GM12878 (cell line): ENCODE measurements at regions not wholly inside any gene's neighbourhood (a gene's known extent, or its start where the extent isn't known, plus 50 kb on each side); places are given as distances from the start of the nearest gene placed in this dataset.

ENCODE experiments used
- ATAC-seq: fragments of 200-7000 bp; cut with Tn5 transposase; 3 replicates; pipeline ENCODE4 v1.9.1; 2020; ENCODE audit warnings: mild to moderate bottlenecking, moderate library complexity
- BruUV-seq: library from RNA; stranded (reverse); fragments of 400-500 nt; replicated peaks from 2 replicates; lab custom pipeline; 2021; lab: Mats Ljungman, UMichigan
- CTCF ChIA-PET: fragments of 300-600 bp; sonication (Branson Sonifier 250); formaldehyde crosslinking; extraction: SDS; loops from one replicate; lab custom pipeline; 2021; ENCODE audit warnings: inconsistent platforms; lab: Yijun Ruan, JAX
- POLR2A ChIA-PET: fragments of 350-600 bp; formaldehyde crosslinking; extraction: SDS; loops from one replicate; lab custom pipeline; 2021; ENCODE audit warnings: inconsistent platforms; lab: Charles Lee
- RAD21 ChIA-PET: fragments of 300-600 bp; sonication (Branson Sonifier 250); formaldehyde crosslinking; loops from one replicate; lab custom pipeline; 2023; ENCODE audit warnings: antibody characterized with exemption; ENCODE audit not compliant: unreplicated experiment; lab: Charles Lee
- SMC1A ChIA-PET: fragments of 300-600 bp; sonication (Branson Sonifier 250); formaldehyde crosslinking; loops from one replicate; lab custom pipeline; 2023; ENCODE audit not compliant: unreplicated experiment, uncharacterized antibody; lab: Charles Lee
- DNase-seq: peaks from one replicate; pipeline ENCODE4 v3.0.0-alpha.2; 2011; ENCODE audit warnings: low read depth, low spot score
- FAIRE-seq: peaks from 3 replicates; lab custom pipeline; 2011; peaks lifted over from hg19 to GRCh38; lab: Jason Lieb, UNC
- H2AFZ ChIP-seq: 2 replicates; pipeline ENCODE4 v1.6.0; 2011; ENCODE audit warnings: low read depth, low read length, control low read depth; ENCODE audit not compliant: control insufficient read depth
- H3K27ac ChIP-seq: 2 replicates; pipeline ENCODE4 v1.5.1; 2011; ENCODE audit warnings: control low read depth; ENCODE audit not compliant: control insufficient read depth, insufficient read depth
- H3K27me3 ChIP-seq, 2 experiments: replicated peaks in 1 of 2; 2 replicates each; pipeline versions ENCODE4 v1.6.0 to v1.6.1; 2011; ENCODE audit warnings: low read length in 1 of 2; ENCODE audit not compliant: control insufficient read depth in 2 of 2, insufficient read depth in 2 of 2
- H3K36me3 ChIP-seq, 2 experiments: 2 replicates each; pipeline ENCODE4 v1.5.1; 2011; ENCODE audit warnings: low read length in 1 of 2; ENCODE audit not compliant: control insufficient read depth in 2 of 2, insufficient read depth in 2 of 2
- H3K4me1 ChIP-seq: 2 replicates; pipeline ENCODE4 v1.6.1; 2011; ENCODE audit warnings: mild to moderate bottlenecking, low read length, moderate library complexity, mixed read lengths; ENCODE audit not compliant: control insufficient read depth, insufficient read depth
- H3K4me2 ChIP-seq: 2 replicates; pipeline ENCODE4 v1.6.0; 2011; ENCODE audit warnings: control low read depth; ENCODE audit not compliant: control insufficient read depth, insufficient read depth
- H3K4me3 ChIP-seq: fragments of 200-600 bp; sonication (generic); 2 replicates; pipeline ENCODE4 v1.5.1; 2016
- H3K79me2 ChIP-seq: 2 replicates; pipeline ENCODE4 v1.6.0; 2011; ENCODE audit warnings: low read length; ENCODE audit not compliant: control insufficient read depth, insufficient read depth
- H3K9ac ChIP-seq: 2 replicates; pipeline ENCODE4 v1.8.0; 2011; ENCODE audit warnings: low read length, control low read depth, mixed read lengths; ENCODE audit not compliant: control insufficient read depth, insufficient read depth
- H3K9me3 ChIP-seq: replicated peaks from 3 replicates; pipeline ENCODE4 v1.5.1; 2011; ENCODE audit warnings: mild to moderate bottlenecking, low read length; ENCODE audit not compliant: control insufficient read depth, insufficient read depth
- H4K20me1 ChIP-seq: 2 replicates; pipeline ENCODE4 v1.6.0; 2011; ENCODE audit not compliant: control insufficient read depth, insufficient read depth
- BHLHE40 ChIP-seq, 2 experiments: fragments of 450-650 bp in 1 of 2; IDR thresholded peaks; 2 replicates each; pipeline ENCODE4 v1.6.1; 2011 to 2017; ENCODE audit warnings: low read depth in 2 of 2, borderline replicate concordance in 1 of 2, improper control_type of control experiment in 1 of 2, low read length in 1 of 2, mild to moderate bottlenecking in 1 of 2
- EZH2 ChIP-seq: IDR thresholded peaks from 2 replicates; pipeline ENCODE4 v1.6.1; 2012; ENCODE audit warnings: low read depth, mild to moderate bottlenecking, control low read depth, inconsistent platforms, low read length, borderline replicate concordance; ENCODE audit not compliant: control insufficient read depth
- NR2C2 ChIP-seq: IDR thresholded peaks from 2 replicates; pipeline ENCODE4 v1.6.1; 2011; ENCODE audit warnings: borderline replicate concordance, low read depth; ENCODE audit not compliant: control insufficient read depth, insufficient read length
- NR2F1 ChIP-seq: fragments of 450-650 bp; conservative IDR thresholded peaks from 2 replicates; pipeline ENCODE4 v1.6.1; 2017; ENCODE audit warnings: mild to moderate bottlenecking
- PAX8 ChIP-seq: fragments of 450-650 bp; IDR thresholded peaks from 2 replicates; pipeline ENCODE4 v1.6.1; 2017; ENCODE audit warnings: mild to moderate bottlenecking, moderate library complexity
- PKNOX1 ChIP-seq: fragments of 450-650 bp; IDR thresholded peaks from 2 replicates; pipeline ENCODE4 v1.6.1; 2016; ENCODE audit warnings: mild to moderate bottlenecking
- RAD21 ChIP-seq: IDR thresholded peaks from 2 replicates; pipeline ENCODE4 v1.6.1; 2011; ENCODE audit warnings: mild to moderate bottlenecking, low read depth, low read length, moderate library complexity; ENCODE audit not compliant: insufficient read depth
- SPI1 ChIP-seq: IDR thresholded peaks from 2 replicates; pipeline ENCODE4 v1.6.1; 2011; ENCODE audit warnings: low read depth, mild to moderate bottlenecking, low read length, moderate library complexity, borderline replicate concordance; ENCODE audit not compliant: insufficient read depth
- ZNF24 ChIP-seq: fragments of 450-650 bp; IDR thresholded peaks from 2 replicates; pipeline ENCODE4 v1.6.1; 2017; ENCODE audit warnings: antibody characterized with exemption, mild to moderate bottlenecking
- WGBS: methylation state at CpG from one replicate; pipeline ENCODE4 v1.1.6; 2016; ENCODE audit warnings: low lambda C conversion rate; ENCODE audit not compliant: insufficient replicate concordance, insufficient coverage; ENCODE audit errors: missing lambda C conversion rate; 5-methylcytosine and 5-hydroxymethylcytosine counted together
- in situ Hi-C: fragments of 300-500 bp; cut with MboI; formaldehyde crosslinking; loops from 9 replicates; pipeline ENCODE4 v1.14.3; 2018; ENCODE audit warnings: mixed read lengths
- intact Hi-C: fragments of 100-400 bp; cut with micrococcal nuclease; formaldehyde crosslinking; loops from one replicate; pipeline ENCODE4 v1.14.2; 2022; ENCODE audit not compliant: unreplicated experiment

- Histone ChIP-seq H3K4me3 (no peak overlapping the region), H3K27ac (no peak overlapping the region), H2AFZ (no peak overlapping the region), H3K4me1 (no peaks in the 10 kb centered on the region), H3K9ac (no peak overlapping the region), H4K20me1 (no peaks in the 10 kb centered on the region), H3K4me2 (no peak overlapping the region), H3K79me2 (no peaks in the 10 kb centered on the region), H3K36me3 (no peaks in the 10 kb centered on the region), H3K9me3 (no peaks in the 10 kb centered on the region), H3K27me3 (peaks cover 0 to 4% of the 10 kb centered on the region in 2 experiments; a peak in 2 of 4 replicates)
- in situ Hi-C loops (no loop called here), intact Hi-C loops (no loop called here)
- no TSS peak for BruUV-seq
- ATAC-seq (no peak), DNase-seq (no peak), FAIRE-seq (no peak)
- ChIA-PET CTCF (no interaction called here), POLR2A (no interaction called here), RAD21 (no interaction called here), SMC1A (no interaction called here)
- WGBS = 0% methylated on average over 1 of the region's 1 CpG
- no peak for TF ChIP-seq EZH2
- no peak for TF ChIP-seq RAD21
Measured at GRCh38 chr5:72687288-72687687, 129.2 kb upstream of the TNPO1 start.

DNA sequence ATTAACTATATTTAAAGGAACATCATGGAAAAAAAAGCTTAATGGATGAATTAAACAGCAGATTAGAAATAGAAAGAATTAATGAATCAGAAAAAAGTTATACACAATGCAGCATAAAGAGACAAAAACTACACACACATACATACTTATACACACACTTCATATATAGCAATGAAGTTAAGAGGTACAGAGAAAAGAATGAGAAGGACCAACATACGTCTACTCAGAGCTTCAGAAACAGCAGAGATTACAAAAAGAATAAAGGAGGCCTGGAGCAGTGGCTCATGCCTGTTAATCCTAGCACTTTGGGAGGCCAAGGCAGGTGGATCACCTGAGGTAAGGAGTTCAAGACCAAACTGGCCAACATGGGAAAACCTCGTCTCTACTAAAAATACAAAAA is 133.9 kb upstream of the TNPO1 start:
- intact Hi-C loops = no loop called here
- no peak for ATAC-seq

More for the DNA sequence above, 133.9 kb upstream of the TNPO1 start:
- no peak for FAIRE-seq
- DNase-seq = no peak
- POLR2A ChIA-PET = no interaction called here
- in situ Hi-C loops = no loop called here
- H3K27me3 ChIP-seq = peaks cover 2 to 4% of the 10 kb centered on the region in 2 experiments; a peak in 3 of 4 replicates
- no peak overlapping the region for H3K4me3 ChIP-seq
- RAD21 ChIA-PET = no interaction called here
- no peak overlapping the region for H2AFZ ChIP-seq
- WGBS = 2% methylated on average over 2 of the region's 2 CpGs
- H3K9me3 ChIP-seq = no peaks in the 10 kb centered on the region
- no peak overlapping the region for H3K4me2 ChIP-seq
- BruUV-seq = no TSS peak
- SMC1A ChIA-PET = no interaction called here
- no peak overlapping the region for H3K9ac ChIP-seq
- no peak overlapping the region for H3K27ac ChIP-seq
- H3K36me3 ChIP-seq = no peaks in the 10 kb centered on the region
- H3K4me1 ChIP-seq = no peaks in the 10 kb centered on the region
- no peaks in the 10 kb centered on the region for H3K79me2 ChIP-seq
- no peaks in the 10 kb centered on the region for H4K20me1 ChIP-seq
- CTCF ChIA-PET = no interaction called here
- TF ChIP-seq NR2C2 = no peak
- TF ChIP-seq NR2F1 = no peak
- TF ChIP-seq ZNF24 = no peak
- TF ChIP-seq PKNOX1 = no peak
- TF ChIP-seq SPI1 = no peak
- no peak for TF ChIP-seq BHLHE40 (IDR thresholded peaks at IDR 0.05; ENCODE audit: borderline replicate concordance in 1 of 2, low read depth in 2 of 2, low read length in 1 of 2)
- no peak for TF ChIP-seq PAX8
